BLaER1 treated with 17β-estradiol and CSF1 and Interleukin-3, amounts not matched to agents 10 nM and 100 nM (cell line): ENCODE measurements at regions not wholly inside any gene's neighbourhood (a gene's known extent, or its start where the extent isn't known, plus 50 kb on each side); places are given as distances from the start of the nearest gene placed in this dataset.
A peak's percentile ranks its signal among the peaks of the same experiment; 100 is the strongest.

ENCODE experiments used
- H3K27ac ChIP-seq, 11 experiments: shearing (Covaris generic); formaldehyde crosslinking; 2 replicates each; pipeline ENCODE4 v1.8.1; 2022
- H3K27me3 ChIP-seq, 11 experiments: shearing (Covaris generic); formaldehyde crosslinking; 2 replicates each; pipeline ENCODE4 v1.8.1; 2022
- H3K36me3 ChIP-seq, 11 experiments: shearing (Covaris generic); formaldehyde crosslinking; 2 replicates each; pipeline ENCODE4 v1.8.1; 2022
- H3K4me1 ChIP-seq, 10 experiments: shearing (Covaris generic); formaldehyde crosslinking; 2 replicates each; pipeline ENCODE4 v1.8.1; 2022
- H3K4me2 ChIP-seq, 11 experiments: shearing (Covaris generic); formaldehyde crosslinking; 2 replicates each; pipeline ENCODE4 v1.8.1; 2022
- H3K4me3 ChIP-seq, 10 experiments: shearing (Covaris generic); formaldehyde crosslinking; 2 replicates each; pipeline ENCODE4 v1.8.1; 2022
- H3K9ac ChIP-seq, 11 experiments: shearing (Covaris generic); formaldehyde crosslinking; 2 replicates each; pipeline ENCODE4 v1.8.1; 2022
- H3K9me3 ChIP-seq, 11 experiments: shearing (Covaris generic); formaldehyde crosslinking; replicated peaks in 1 of 11; 2 replicates each; pipeline ENCODE4 v1.8.1; 2022
- H4K20me1 ChIP-seq, 11 experiments: shearing (Covaris generic); formaldehyde crosslinking; 2 replicates each; pipeline ENCODE4 v1.8.1; 2022
- Cebpa-rat ChIP-seq, 11 experiments: shearing (Covaris generic); IDR thresholded peaks; 2 replicates each; pipeline ENCODE4 v1.8.1; 2022

DNA sequence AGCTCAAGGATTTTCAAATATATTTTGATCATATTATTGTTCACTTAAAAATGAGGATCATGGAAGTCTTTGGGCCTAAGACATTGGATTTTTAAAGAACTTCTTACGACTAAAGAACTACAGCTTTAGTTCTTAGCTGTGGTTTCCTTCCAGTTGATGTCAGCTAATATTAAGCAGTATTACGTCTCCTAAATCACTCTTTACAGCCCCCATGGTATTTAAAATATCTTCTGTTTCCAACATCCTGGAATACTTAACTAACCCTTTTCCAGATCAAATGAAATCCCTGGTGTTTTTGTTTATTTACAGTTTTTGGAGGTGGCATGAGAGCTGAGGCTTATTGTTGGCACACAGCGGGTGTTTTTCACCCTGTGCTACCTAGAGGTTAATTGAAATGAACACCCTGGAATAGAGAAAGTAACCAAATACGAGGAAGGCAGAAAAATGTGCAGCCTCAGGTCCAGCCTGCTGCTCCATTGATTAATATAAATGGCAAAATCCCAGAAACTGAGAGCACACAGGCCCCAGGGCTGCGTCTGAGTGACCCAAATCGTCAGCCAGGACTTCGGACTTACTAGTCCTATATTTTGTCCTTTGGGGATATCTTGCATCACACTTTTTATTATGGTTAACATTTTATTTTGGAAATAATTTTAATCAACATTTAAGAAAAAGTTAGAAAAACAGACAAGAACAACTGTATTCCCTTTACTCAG, 52.3 kb upstream of the ICE1 start:
- 0 out of 22 replicates have a peak, but pooled peaks cover 0 to 3% (median 0%) of the 10 kb centered on the region in 11 experiments for H3K9me3 ChIP-seq
- no peak overlapping the region for H3K4me2 ChIP-seq
- no peaks in the 10 kb centered on the region for H3K27me3 ChIP-seq
- H3K36me3 ChIP-seq = no peaks in the 10 kb centered on the region
- TF ChIP-seq Cebpa-rat (IDR thresholded peaks at IDR 0.05) = no peak
- peaks cover 10 to 43% (median 23%) of the 10 kb centered on the region in 10 experiments for H3K4me1 ChIP-seq
- H3K4me3 ChIP-seq = no peak overlapping the region
- no peak overlapping the region for H3K9ac ChIP-seq
- H3K27ac ChIP-seq = no peak overlapping the region
- no peaks in the 10 kb centered on the region for H4K20me1 ChIP-seq

DNA sequence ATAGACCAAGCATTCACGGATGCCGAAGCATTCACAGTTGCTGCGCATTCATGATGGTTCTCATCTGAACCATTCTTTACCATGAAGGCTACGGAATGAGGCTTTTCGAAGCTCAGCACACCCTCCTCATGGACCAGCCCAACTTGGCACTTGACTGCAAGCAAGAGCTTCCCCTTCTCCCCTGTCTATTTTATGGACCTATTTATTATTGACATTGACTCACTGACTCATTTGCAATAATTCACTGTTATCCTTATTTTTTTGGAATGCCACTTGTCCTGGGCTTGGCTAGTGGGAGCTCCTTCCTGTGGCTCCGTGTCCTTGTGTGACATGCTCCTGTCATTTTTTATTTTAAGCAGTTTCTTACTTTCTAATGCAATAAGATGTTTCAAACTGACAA, 51.5 kb upstream of the ICE1 start:
- Histone ChIP-seq H3K4me3 (no peak overlapping the region), H3K36me3 (no peaks in the 10 kb centered on the region), H3K4me2 (peak overlapping the region in 6 of 11 experiments; percentile 29 to 53 (median 46); a peak in 9 of 22 replicates), H3K27me3 (no peaks in the 10 kb centered on the region), H3K27ac (no peak overlapping the region), H3K9me3 (0 out of 22 replicates have a peak, but pooled peaks cover 0 to 3% (median 0%) of the 10 kb centered on the region in 11 experiments), H3K4me1 (peaks cover 10 to 40% (median 22%) of the 10 kb centered on the region in 10 experiments), H3K9ac (no peak overlapping the region), H4K20me1 (no peaks in the 10 kb centered on the region)
- no peak for TF ChIP-seq Cebpa-rat (IDR thresholded peaks at IDR 0.05)

DNA sequence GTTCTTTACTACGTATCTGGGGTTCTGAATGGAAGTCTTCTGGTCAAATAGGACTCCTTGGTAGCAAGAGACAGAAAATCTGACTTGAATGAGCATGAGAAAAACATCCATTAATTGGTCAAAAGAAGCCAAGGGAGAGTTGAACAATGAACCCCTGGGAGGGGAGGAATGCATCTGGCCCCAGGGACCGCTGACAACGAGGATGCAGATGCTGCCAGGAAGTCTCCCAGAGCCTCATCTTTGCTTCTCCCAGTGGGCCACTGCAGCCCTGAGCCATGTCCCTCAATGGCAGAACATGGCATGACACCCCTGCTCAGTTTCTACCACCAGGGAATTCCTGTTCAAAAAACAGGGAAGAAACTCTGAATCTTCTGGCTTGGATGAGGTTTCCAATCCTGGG, 50.5 kb upstream of the ICE1 start:
- no peaks in the 10 kb centered on the region for H3K36me3 ChIP-seq
- no peak overlapping the region for H3K9ac ChIP-seq
- peak overlapping the region in 6 of 11 experiments; percentile 29 to 53 (median 46); a peak in 10 of 22 replicates for H3K4me2 ChIP-seq
- H4K20me1 ChIP-seq = no peaks in the 10 kb centered on the region
- peaks cover 0 to 6% (median 0%) of the 10 kb centered on the region in 11 experiments; a peak in 3 of 22 replicates for H3K9me3 ChIP-seq
- H3K27me3 ChIP-seq = no peaks in the 10 kb centered on the region
- peaks cover 10 to 40% (median 22%) of the 10 kb centered on the region in 10 experiments for H3K4me1 ChIP-seq
- H3K4me3 ChIP-seq = no peak overlapping the region
- no peak overlapping the region for H3K27ac ChIP-seq
- TF ChIP-seq Cebpa-rat (IDR thresholded peaks at IDR 0.05) = no peak

DNA sequence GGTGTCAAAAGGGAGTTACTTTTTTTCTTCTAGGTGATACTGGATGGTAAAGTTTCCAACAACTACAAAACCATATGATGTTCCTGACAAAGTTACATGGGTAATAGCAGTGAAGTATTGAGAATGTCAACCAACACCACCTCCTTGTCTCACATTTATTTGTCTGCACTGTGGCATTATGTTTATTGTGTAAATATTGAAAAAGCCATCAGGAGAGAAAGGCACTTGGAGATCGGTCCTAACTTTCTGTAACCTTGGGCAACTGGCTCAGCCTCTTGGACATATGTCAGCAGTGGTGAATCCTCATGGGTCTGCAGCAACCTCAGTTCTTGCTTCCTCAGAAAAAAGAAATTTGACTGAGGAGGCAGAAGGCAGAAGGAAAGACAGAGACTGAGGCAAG, 50.0 kb upstream of the ICE1 start:
- no peaks in the 10 kb centered on the region for H3K27me3 ChIP-seq
- no peak overlapping the region for H3K27ac ChIP-seq
- H3K4me2 ChIP-seq = peak overlapping the region in 5 of 11 experiments; percentile 20 to 53 (median 45); a peak in 8 of 22 replicates
- no peak overlapping the region for H3K4me3 ChIP-seq
- H3K36me3 ChIP-seq = no peaks in the 10 kb centered on the region
- H3K9ac ChIP-seq = no peak overlapping the region
- H4K20me1 ChIP-seq = no peaks in the 10 kb centered on the region
- H3K9me3 ChIP-seq = peaks cover 0 to 11% (median 2%) of the 10 kb centered on the region in 11 experiments; a peak in 5 of 22 replicates
- peaks cover 10 to 40% (median 22%) of the 10 kb centered on the region in 10 experiments for H3K4me1 ChIP-seq
- TF ChIP-seq Cebpa-rat (IDR thresholded peaks at IDR 0.05) = no peak
